ENCODE measurements at regions not wholly inside any gene's neighbourhood (a gene's known extent, or its start where the extent isn't known, plus 50 kb on each side); places are given as distances from the start of the nearest gene placed in this dataset.
"Not testable (repeated sequence)": the region's sequence is repeated elsewhere in the genome, so short reads cannot be mapped to it uniquely, and the experiment has no call there.

DNA sequence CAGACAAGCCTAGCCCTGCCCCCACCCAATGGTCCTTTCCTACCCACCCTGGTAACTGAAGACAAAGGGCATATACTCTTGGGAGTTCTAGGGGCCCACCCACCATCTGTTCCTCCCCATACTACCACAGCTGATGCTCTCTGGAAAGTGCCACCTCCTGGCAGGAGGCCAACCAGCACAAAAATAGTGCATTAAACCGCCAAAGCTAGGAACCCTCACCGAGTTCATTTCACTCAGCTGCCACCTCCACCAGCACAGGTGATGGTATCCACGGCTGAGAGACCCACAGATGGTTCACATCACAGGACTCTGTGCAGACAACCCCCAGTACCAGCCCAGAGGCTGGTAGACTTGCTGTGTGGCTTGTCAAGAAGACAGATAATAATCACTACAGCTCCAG, 131.5 kb downstream of the FHL5 start:
- TF ChIP-seq, protein P1, sequence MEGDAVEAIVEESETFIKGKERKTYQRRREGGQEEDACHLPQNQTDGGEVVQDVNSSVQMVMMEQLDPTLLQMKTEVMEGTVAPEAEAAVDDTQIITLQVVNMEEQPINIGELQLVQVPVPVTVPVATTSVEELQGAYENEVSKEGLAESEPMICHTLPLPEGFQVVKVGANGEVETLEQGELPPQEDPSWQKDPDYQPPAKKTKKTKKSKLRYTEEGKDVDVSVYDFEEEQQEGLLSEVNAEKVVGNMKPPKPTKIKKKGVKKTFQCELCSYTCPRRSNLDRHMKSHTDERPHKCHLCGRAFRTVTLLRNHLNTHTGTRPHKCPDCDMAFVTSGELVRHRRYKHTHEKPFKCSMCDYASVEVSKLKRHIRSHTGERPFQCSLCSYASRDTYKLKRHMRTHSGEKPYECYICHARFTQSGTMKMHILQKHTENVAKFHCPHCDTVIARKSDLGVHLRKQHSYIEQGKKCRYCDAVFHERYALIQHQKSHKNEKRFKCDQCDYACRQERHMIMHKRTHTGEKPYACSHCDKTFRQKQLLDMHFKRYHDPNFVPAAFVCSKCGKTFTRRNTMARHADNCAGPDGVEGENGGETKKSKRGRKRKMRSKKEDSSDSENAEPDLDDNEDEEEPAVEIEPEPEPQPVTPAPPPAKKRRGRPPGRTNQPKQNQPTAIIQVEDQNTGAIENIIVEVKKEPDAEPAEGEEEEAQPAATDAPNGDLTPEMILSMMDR (conservative IDR thresholded peaks at IDR 0.05 in 1 of 2, IDR thresholded peaks at IDR 0.05 in 1 of 2; ENCODE audit: extremely low read depth in 1 of 2, insufficient read depth in 1 of 2, low read depth in 1 of 2, low read length in 2 of 2), result not testable (repeated sequence)
- TF ChIP-seq EZH2 (IDR thresholded peaks at IDR 0.05; ENCODE audit: borderline replicate concordance, low read length), result not testable (repeated sequence)

All from mammary epithelial cell (primary cell).